BLaER1 treated with 17β-estradiol and CSF1 and Interleukin-3, amounts not matched to agents 10 nM and 100 nM (cell line): ENCODE measurements at regions not wholly inside any gene's neighbourhood (a gene's known extent, or its start where the extent isn't known, plus 50 kb on each side); places are given as distances from the start of the nearest gene placed in this dataset.

Experiments
- H3K27ac ChIP-seq, 11 experiments: shearing (Covaris generic); formaldehyde crosslinking; 2 replicates each; pipeline ENCODE4 v1.8.1; 2022
- H3K27me3 ChIP-seq, 11 experiments: shearing (Covaris generic); formaldehyde crosslinking; 2 replicates each; pipeline ENCODE4 v1.8.1; 2022
- H3K36me3 ChIP-seq, 11 experiments: shearing (Covaris generic); formaldehyde crosslinking; 2 replicates each; pipeline ENCODE4 v1.8.1; 2022
- H3K4me1 ChIP-seq, 10 experiments: shearing (Covaris generic); formaldehyde crosslinking; 2 replicates each; pipeline ENCODE4 v1.8.1; 2022
- H3K4me2 ChIP-seq, 11 experiments: shearing (Covaris generic); formaldehyde crosslinking; 2 replicates each; pipeline ENCODE4 v1.8.1; 2022
- H3K4me3 ChIP-seq, 10 experiments: shearing (Covaris generic); formaldehyde crosslinking; 2 replicates each; pipeline ENCODE4 v1.8.1; 2022
- H3K9ac ChIP-seq, 11 experiments: shearing (Covaris generic); formaldehyde crosslinking; 2 replicates each; pipeline ENCODE4 v1.8.1; 2022
- H3K9me3 ChIP-seq, 11 experiments: shearing (Covaris generic); formaldehyde crosslinking; replicated peaks in 1 of 11; 2 replicates each; pipeline ENCODE4 v1.8.1; 2022
- H4K20me1 ChIP-seq, 11 experiments: shearing (Covaris generic); formaldehyde crosslinking; 2 replicates each; pipeline ENCODE4 v1.8.1; 2022
- Cebpa-rat ChIP-seq, 11 experiments: shearing (Covaris generic); IDR thresholded peaks; 2 replicates each; pipeline ENCODE4 v1.8.1; 2022

DNA sequence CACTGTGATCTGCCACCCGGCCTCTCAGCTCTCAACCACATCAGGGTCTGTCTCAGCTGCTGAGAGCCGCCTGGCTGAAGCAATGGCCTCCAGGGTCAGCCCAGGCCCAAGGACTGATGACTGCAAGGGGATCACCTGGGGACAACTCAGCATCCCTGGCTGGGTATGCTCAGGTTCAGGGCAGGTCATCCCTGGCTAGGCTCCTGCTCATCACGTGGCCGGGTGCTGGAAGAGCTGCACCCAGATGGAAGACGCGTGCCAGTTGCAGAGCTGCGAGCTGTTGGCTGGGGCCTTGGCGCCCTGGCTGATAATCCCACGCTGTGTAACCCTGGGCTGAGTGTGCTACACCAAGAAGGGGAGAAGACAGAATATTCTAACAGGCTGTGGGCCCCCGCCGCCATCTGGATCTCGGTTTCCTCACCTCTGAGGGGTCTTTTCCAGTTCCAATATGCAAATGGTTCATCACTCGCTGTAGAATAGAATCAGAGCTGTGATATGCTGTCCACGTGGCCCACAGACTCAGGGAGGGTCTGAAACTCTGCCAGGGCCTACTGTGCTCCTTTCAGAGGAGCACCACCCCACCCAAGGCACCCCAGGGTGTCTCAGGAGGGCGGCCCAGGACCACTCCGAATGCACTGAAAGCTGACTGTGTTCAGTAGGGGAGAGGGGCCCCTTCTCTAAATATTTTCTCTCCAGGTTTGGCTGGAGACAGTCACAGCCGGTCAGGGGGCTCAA lies 338.8 kb downstream of the BCOR start:
- TF ChIP-seq Cebpa-rat (IDR thresholded peaks at IDR 0.05), result no peak
- no peak overlapping the region for H3K9ac ChIP-seq
- no peaks in the 10 kb centered on the region for H3K27me3 ChIP-seq
- H3K4me1 ChIP-seq, result peaks cover 0 to 18% (median 10%) of the 10 kb centered on the region in 10 experiments; a peak in 12 of 20 replicates
- H4K20me1 ChIP-seq, result no peaks in the 10 kb centered on the region
- H3K27ac ChIP-seq, result no peak overlapping the region
- H3K36me3 ChIP-seq, result no peaks in the 10 kb centered on the region
- no peak overlapping the region for H3K4me2 ChIP-seq
- no peaks in the 10 kb centered on the region for H3K9me3 ChIP-seq
- no peak overlapping the region for H3K4me3 ChIP-seq

DNA sequence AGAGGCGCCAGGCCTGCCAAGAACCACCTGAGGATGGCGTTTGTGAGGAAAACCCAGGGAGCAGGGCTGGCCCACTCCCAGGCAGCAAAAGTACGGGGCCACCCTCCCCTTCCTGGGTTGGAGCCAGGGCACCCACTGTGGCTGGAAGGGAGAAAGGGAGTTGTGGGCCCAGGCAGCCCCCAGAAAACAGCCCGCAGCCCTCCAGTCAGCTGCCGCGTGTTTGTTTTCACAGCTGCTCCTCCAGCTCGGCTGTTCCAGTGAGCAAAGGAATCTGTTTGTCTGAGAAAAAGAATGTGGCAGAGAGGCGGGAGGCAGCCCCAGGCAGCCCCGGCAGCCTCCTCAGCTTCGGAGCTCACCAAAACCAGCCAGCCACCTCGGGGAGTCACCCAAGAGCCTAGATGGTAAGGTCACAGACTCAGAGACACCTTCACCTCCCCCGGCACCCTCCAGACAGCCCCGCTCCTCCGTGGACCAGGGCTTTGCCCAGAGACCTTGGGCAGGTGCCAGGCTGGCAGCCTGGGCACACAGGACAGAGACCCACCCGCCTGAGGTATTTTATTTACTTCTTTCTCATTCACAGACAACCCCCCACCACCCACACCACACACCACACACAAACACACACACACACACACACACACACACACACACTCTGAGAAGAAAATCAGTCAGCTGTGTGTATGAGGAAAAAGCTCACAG lies 338.1 kb downstream of the BCOR start:
- Histone ChIP-seq H3K4me2 (no peak overlapping the region), H3K27me3 (no peaks in the 10 kb centered on the region), H4K20me1 (no peaks in the 10 kb centered on the region), H3K4me3 (no peak overlapping the region), H3K4me1 (peaks cover 0 to 19% (median 12%) of the 10 kb centered on the region in 10 experiments; a peak in 12 of 20 replicates), H3K36me3 (no peaks in the 10 kb centered on the region), H3K9me3 (no peaks in the 10 kb centered on the region), H3K27ac (no peak overlapping the region), H3K9ac (no peak overlapping the region)
- TF ChIP-seq Cebpa-rat (IDR thresholded peaks at IDR 0.05), result no peak

GRCh38 chrX:39760930-39761329 lies 336.8 kb downstream of the BCOR start:
- H3K4me1 ChIP-seq, result peaks cover 0 to 28% (median 15%) of the 10 kb centered on the region in 10 experiments; a peak in 14 of 20 replicates
- no peak overlapping the region for H3K4me3 ChIP-seq

GRCh38 chrX:39762266-39762841 lies 335.4 kb downstream of the BCOR start:
- Histone ChIP-seq H3K9ac (no peak overlapping the region), H3K9me3 (no peaks in the 10 kb centered on the region), H3K27ac (no peak overlapping the region), H3K27me3 (no peaks in the 10 kb centered on the region), H3K4me3 (no peak overlapping the region), H3K4me2 (no peak overlapping the region), H3K4me1 (peaks cover 0 to 38% (median 22%) of the 10 kb centered on the region in 10 experiments; a peak in 14 of 20 replicates), H3K36me3 (no peaks in the 10 kb centered on the region), H4K20me1 (no peaks in the 10 kb centered on the region)
- no peak for TF ChIP-seq Cebpa-rat (IDR thresholded peaks at IDR 0.05)

More at GRCh38 chrX:39760930-39761329, 336.8 kb downstream of the BCOR start:
- H3K4me2 ChIP-seq, result peak overlapping the region in 10 of 11 experiments; percentile 8 to 62 (median 42); a peak in 20 of 22 replicates
- H3K9ac ChIP-seq, result no peak overlapping the region
- no peak overlapping the region for H3K27ac ChIP-seq
- no peaks in the 10 kb centered on the region for H3K9me3 ChIP-seq
- H3K36me3 ChIP-seq, result no peaks in the 10 kb centered on the region
- no peak for TF ChIP-seq Cebpa-rat (IDR thresholded peaks at IDR 0.05)
- no peaks in the 10 kb centered on the region for H3K27me3 ChIP-seq
- H4K20me1 ChIP-seq, result no peaks in the 10 kb centered on the region

DNA sequence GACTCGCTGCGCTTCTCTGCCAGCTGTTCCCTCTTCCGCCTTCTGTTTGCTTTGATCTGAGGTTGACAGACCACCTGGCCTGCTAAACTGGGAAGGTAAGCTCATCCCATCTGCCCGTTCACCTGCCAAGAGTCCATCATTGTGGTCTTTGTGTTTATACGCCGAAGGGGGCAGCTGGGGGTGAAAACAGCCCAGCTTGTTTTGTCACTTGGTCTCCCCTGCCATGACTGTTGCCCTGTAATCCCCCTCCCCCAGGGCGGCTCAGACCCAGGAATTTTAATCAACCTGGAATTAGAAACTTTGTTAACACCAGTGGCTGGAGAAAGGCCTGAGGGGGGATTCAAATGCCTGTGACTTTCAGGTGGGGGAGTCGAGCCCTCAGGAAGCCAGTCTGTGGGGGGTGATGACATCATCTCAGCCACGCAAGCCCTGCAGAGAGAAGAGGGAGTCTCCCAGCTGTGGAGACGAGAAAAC lies 333.3 kb downstream of the BCOR start:
- Histone ChIP-seq H3K27ac (no peak overlapping the region), H3K4me2 (peak overlapping the region in 2 of 11 experiments; percentile 3 to 5; a peak in 3 of 22 replicates), H3K4me3 (no peak overlapping the region), H3K9ac (no peak overlapping the region), H3K4me1 (peaks cover 0 to 38% (median 23%) of the 10 kb centered on the region in 10 experiments; a peak in 14 of 20 replicates), H3K9me3 (no peaks in the 10 kb centered on the region), H3K27me3 (no peaks in the 10 kb centered on the region), H3K36me3 (no peaks in the 10 kb centered on the region), H4K20me1 (no peaks in the 10 kb centered on the region)
- no peak for TF ChIP-seq Cebpa-rat (IDR thresholded peaks at IDR 0.05)

DNA sequence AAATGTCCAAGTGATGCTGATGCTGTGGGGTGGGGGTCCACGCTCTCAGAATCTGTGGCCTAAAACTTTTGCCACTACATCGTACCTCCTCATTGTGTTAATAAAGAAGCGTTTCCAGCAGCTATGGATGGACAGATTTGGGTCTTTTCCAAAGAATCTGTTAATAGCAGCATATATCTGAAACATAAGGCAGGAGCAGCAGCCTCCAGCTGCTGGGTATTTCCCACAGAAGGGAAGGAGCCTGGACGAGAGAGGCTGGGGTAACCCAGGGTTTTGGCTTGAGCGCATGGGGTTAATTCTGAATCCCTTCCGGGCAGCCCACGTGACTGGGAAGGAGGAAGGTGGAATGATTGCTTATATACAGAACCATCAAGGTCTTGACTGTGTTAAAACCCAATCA lies 332.4 kb downstream of the BCOR start:
- Histone ChIP-seq H3K27ac (no peak overlapping the region), H4K20me1 (no peaks in the 10 kb centered on the region), H3K36me3 (no peaks in the 10 kb centered on the region), H3K4me1 (peaks cover 0 to 45% (median 23%) of the 10 kb centered on the region in 10 experiments; a peak in 15 of 20 replicates), H3K4me3 (no peak overlapping the region), H3K9me3 (no peaks in the 10 kb centered on the region), H3K4me2 (peak overlapping the region in 2 of 11 experiments; percentile 20 to 28; a peak in 1 of 22 replicates), H3K9ac (no peak overlapping the region), H3K27me3 (no peaks in the 10 kb centered on the region)
- TF ChIP-seq Cebpa-rat (IDR thresholded peaks at IDR 0.05), result no peak

GRCh38 chrX:39766085-39766726 lies 331.6 kb downstream of the BCOR start:
- Histone ChIP-seq H3K9me3 (no peaks in the 10 kb centered on the region), H3K4me3 (no peak overlapping the region), H3K27me3 (no peaks in the 10 kb centered on the region), H3K4me2 (peak overlapping the region in 7 of 11 experiments; percentile 20 to 35 (median 28); a peak in 11 of 22 replicates), H3K27ac (no peak overlapping the region), H4K20me1 (no peaks in the 10 kb centered on the region), H3K4me1 (peaks cover 4 to 45% (median 22%) of the 10 kb centered on the region in 10 experiments), H3K36me3 (no peaks in the 10 kb centered on the region), H3K9ac (no peak overlapping the region)
- TF ChIP-seq Cebpa-rat (IDR thresholded peaks at IDR 0.05), result no peak

DNA sequence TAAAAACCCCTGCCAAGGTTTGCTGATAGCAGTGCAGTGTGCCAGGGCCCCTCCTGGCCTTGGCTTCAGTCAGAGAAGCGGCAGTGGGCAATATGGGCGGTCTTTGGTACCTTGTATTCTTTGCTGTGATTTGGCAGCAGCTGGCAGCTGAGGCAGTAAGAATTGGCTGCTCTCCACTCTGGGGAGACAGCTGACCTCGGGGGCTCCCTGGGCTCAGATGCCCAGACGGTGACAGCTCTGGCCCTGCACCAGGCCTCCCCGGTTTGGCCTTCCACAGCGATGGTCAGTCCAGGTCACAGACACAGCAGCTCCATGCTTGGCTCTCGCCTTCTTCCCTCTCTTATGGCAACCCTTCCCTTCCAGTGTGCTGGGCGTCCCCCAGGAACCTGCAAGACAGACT lies 330.9 kb downstream of the BCOR start:
- Histone ChIP-seq H3K36me3 (no peaks in the 10 kb centered on the region), H3K4me2 (peak overlapping the region in 1 of 11 experiments; percentile 31; a peak in 1 of 22 replicates), H3K9ac (no peak overlapping the region), H3K4me1 (peaks cover 10 to 46% (median 24%) of the 10 kb centered on the region in 10 experiments), H3K27ac (no peak overlapping the region), H3K9me3 (no peaks in the 10 kb centered on the region), H4K20me1 (no peaks in the 10 kb centered on the region), H3K27me3 (no peaks in the 10 kb centered on the region), H3K4me3 (no peak overlapping the region)
- no peak for TF ChIP-seq Cebpa-rat (IDR thresholded peaks at IDR 0.05)

DNA sequence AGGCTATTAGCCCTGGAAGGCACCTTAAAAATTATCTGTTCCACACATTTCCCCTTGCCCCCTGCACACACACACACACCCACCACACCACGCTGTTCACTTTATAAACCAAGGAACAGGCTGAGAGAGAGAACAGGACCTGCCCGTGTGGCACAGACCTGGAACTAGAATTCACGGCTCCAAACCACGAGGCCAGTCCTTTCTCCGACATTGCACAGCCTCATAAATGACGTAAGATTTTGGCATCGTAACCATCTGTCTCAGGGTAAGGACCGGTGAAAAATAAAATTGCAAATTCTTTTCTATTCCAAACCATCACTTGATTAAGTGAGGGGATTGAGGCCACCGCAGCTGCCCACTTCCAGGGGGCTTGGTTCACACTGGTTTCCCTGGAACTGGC lies 330.3 kb downstream of the BCOR start:
- Histone ChIP-seq H3K36me3 (no peaks in the 10 kb centered on the region), H4K20me1 (no peaks in the 10 kb centered on the region), H3K4me1 (peaks cover 16 to 52% (median 30%) of the 10 kb centered on the region in 10 experiments), H3K27me3 (no peaks in the 10 kb centered on the region), H3K9me3 (no peaks in the 10 kb centered on the region), H3K27ac (no peak overlapping the region), H3K4me3 (no peak overlapping the region), H3K9ac (no peak overlapping the region), H3K4me2 (no peak overlapping the region)
- no peak for TF ChIP-seq Cebpa-rat (IDR thresholded peaks at IDR 0.05)
